ENCODE measurements at regions not wholly inside any gene's neighbourhood (a gene's known extent, or its start where the extent isn't known, plus 50 kb on each side); places are given as distances from the start of the nearest gene placed in this dataset.
"Not testable (repeated sequence)": the region's sequence is repeated elsewhere in the genome, so short reads cannot be mapped to it uniquely, and the experiment has no call there.

DNA sequence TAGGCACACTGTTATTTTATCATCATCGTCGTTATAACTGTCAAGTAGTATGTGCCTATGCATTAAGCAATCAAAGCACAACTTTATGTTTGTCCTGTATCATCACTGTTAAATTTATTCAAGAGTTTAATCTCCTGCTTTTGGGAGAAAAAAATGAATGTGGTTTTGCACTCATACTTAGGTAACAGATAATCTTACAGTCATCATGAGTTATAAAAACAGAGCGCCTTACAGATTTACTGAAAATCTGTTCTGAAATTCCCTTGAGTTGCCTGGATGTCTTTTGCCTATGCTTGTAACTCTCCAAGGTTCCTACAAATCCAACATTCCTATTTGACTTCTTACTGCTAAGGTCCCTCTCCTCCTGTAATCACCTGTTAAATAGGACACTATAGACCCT, 307.3 kb downstream of the ZIC4 start:
- Histone ChIP-seq H3K27me3 (ENCODE audit: insufficient read depth, low read length) (no peaks in the 10 kb centered on the region), H3K79me2 (ENCODE audit: insufficient read depth, low read length) (no peaks in the 10 kb centered on the region), H3K9me3 (ENCODE audit: insufficient read depth, low read depth, low read length) (no peaks in the 10 kb centered on the region), H3K4me2 (ENCODE audit: low read length) (no peak overlapping the region), H2AFZ (ENCODE audit: low read depth, low read length) (no peak overlapping the region), H3K36me3 (ENCODE audit: insufficient read depth, low read length) (no peaks in the 10 kb centered on the region), H4K20me1 (ENCODE audit: insufficient read depth, low read length) (no peaks in the 10 kb centered on the region), H3K4me3 (ENCODE audit: insufficient read depth, low read depth, low read length) (no peak overlapping the region), H3K9ac (ENCODE audit: low read length) (no peak overlapping the region), H3K4me1 (ENCODE audit: insufficient read depth, low read length) (no peaks in the 10 kb centered on the region), H3K27ac (ENCODE audit: low read depth, low read length) (no peak overlapping the region)
- Mint-ChIP-seq H3K9me3 (ENCODE audit: unreplicated experiment) (peaks cover 2% of the 10 kb centered on the region), H3K27me3 (ENCODE audit: low read depth, unreplicated experiment) (no peaks in the 10 kb centered on the region), H3K4me1 (ENCODE audit: low read depth, unreplicated experiment) (no peaks in the 10 kb centered on the region), H3K36me3 (ENCODE audit: low read depth, unreplicated experiment) (no peaks in the 10 kb centered on the region), H3K4me3 (ENCODE audit: unreplicated experiment) (no peak overlapping the region), H3K27ac (ENCODE audit: unreplicated experiment) (no peak overlapping the region)
- peak; percentile 16 for DNase-seq (ENCODE audit: low read depth)
- peak; percentile 85 for FAIRE-seq
- TF ChIP-seq, protein P1, sequence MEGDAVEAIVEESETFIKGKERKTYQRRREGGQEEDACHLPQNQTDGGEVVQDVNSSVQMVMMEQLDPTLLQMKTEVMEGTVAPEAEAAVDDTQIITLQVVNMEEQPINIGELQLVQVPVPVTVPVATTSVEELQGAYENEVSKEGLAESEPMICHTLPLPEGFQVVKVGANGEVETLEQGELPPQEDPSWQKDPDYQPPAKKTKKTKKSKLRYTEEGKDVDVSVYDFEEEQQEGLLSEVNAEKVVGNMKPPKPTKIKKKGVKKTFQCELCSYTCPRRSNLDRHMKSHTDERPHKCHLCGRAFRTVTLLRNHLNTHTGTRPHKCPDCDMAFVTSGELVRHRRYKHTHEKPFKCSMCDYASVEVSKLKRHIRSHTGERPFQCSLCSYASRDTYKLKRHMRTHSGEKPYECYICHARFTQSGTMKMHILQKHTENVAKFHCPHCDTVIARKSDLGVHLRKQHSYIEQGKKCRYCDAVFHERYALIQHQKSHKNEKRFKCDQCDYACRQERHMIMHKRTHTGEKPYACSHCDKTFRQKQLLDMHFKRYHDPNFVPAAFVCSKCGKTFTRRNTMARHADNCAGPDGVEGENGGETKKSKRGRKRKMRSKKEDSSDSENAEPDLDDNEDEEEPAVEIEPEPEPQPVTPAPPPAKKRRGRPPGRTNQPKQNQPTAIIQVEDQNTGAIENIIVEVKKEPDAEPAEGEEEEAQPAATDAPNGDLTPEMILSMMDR (IDR thresholded peaks at IDR 0.05; ENCODE audit: insufficient read depth, low read depth, low read length), result no peak
- TF ChIP-seq EZH2 (IDR thresholded peaks at IDR 0.05; ENCODE audit: insufficient read depth, low read length), result no peak

DNA sequence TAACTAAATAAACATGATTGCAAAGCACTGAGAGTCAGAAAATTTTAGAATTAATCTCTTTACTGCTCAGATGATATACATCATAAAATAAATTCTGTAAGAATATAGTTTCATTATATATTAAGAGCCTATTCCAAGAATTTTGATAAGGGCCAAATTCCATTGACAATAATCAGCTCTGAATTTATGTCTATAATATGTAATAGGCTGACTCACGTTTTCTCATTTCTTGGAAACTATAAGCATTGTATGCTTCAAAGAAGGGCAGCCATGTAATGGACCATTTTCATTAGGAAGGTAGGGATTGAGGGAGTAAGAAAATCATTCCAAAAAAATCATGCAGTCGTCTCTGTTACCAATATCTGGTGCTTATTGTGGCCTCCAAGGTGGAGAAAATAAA, 315.9 kb downstream of the ZIC4 start:
- H3K9me3 Mint-ChIP-seq (ENCODE audit: unreplicated experiment), result no peaks in the 10 kb centered on the region

DNA sequence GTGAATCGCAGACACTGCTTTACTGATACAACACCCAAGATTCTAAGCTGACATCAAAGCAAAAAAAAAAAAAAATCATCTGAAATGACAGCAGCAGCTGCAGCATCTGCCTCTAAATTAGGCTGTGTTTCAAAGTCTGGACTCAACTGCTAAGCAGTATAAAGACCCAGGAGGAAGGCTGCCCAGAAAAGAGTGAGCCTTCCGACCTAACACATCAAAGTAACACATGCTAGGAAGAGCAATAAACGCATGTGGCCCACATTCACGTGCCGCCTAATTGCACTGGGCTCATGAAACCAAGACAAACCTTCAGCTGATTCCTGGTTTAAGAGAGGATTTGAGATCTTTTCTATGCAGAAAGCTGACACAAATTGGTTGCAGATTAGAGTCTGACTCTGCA, 317.1 kb downstream of the ZIC4 start:
- no peak overlapping the region for H3K4me2 ChIP-seq (ENCODE audit: low read length)
- H3K36me3 ChIP-seq (ENCODE audit: insufficient read depth, low read length), result no peaks in the 10 kb centered on the region
- H3K27me3 Mint-ChIP-seq (ENCODE audit: low read depth, unreplicated experiment), result no peaks in the 10 kb centered on the region
- no peak overlapping the region for H3K4me3 ChIP-seq (ENCODE audit: insufficient read depth, low read depth, low read length)
- no peaks in the 10 kb centered on the region for H3K36me3 Mint-ChIP-seq (ENCODE audit: low read depth, unreplicated experiment)
- H3K4me1 Mint-ChIP-seq (ENCODE audit: low read depth, unreplicated experiment), result no peaks in the 10 kb centered on the region
- no peak overlapping the region for H2AFZ ChIP-seq (ENCODE audit: low read depth, low read length)
- H3K79me2 ChIP-seq (ENCODE audit: insufficient read depth, low read length), result no peaks in the 10 kb centered on the region
- no peak overlapping the region for H3K4me3 Mint-ChIP-seq (ENCODE audit: unreplicated experiment)
- no peak overlapping the region for H3K9ac ChIP-seq (ENCODE audit: low read length)
- no peaks in the 10 kb centered on the region for H3K4me1 ChIP-seq (ENCODE audit: insufficient read depth, low read length)
- no peak overlapping the region for H3K27ac ChIP-seq (ENCODE audit: low read depth, low read length)
- DNase-seq (ENCODE audit: low read depth), result no peak
- H3K27me3 ChIP-seq (ENCODE audit: insufficient read depth, low read length), result no peaks in the 10 kb centered on the region
- H3K9me3 ChIP-seq (ENCODE audit: insufficient read depth, low read depth, low read length), result no peaks in the 10 kb centered on the region
- no peak for FAIRE-seq
- TF ChIP-seq, protein P1 (IDR thresholded peaks at IDR 0.05; ENCODE audit: insufficient read depth, low read depth, low read length), result no peak
- no peak for TF ChIP-seq EZH2 (IDR thresholded peaks at IDR 0.05; ENCODE audit: insufficient read depth, low read length)
- no peaks in the 10 kb centered on the region for H4K20me1 ChIP-seq (ENCODE audit: insufficient read depth, low read length)
- no peaks in the 10 kb centered on the region for H3K9me3 Mint-ChIP-seq (ENCODE audit: unreplicated experiment)
- no peak overlapping the region for H3K27ac Mint-ChIP-seq (ENCODE audit: unreplicated experiment)

More for the DNA sequence above, 315.9 kb downstream of the ZIC4 start:
- H3K27me3 ChIP-seq (ENCODE audit: insufficient read depth, low read length), result no peaks in the 10 kb centered on the region
- Mint-ChIP-seq H3K27me3 (ENCODE audit: low read depth, unreplicated experiment) (no peaks in the 10 kb centered on the region), H3K27ac (ENCODE audit: unreplicated experiment) (no peak overlapping the region), H3K4me1 (ENCODE audit: low read depth, unreplicated experiment) (no peaks in the 10 kb centered on the region), H3K36me3 (ENCODE audit: low read depth, unreplicated experiment) (no peaks in the 10 kb centered on the region), H3K4me3 (ENCODE audit: unreplicated experiment) (no peak overlapping the region)
- H4K20me1 ChIP-seq (ENCODE audit: insufficient read depth, low read length), result no peaks in the 10 kb centered on the region
- no peaks in the 10 kb centered on the region for H3K4me1 ChIP-seq (ENCODE audit: insufficient read depth, low read length)
- H2AFZ ChIP-seq (ENCODE audit: low read depth, low read length), result no peak overlapping the region
- no peak overlapping the region for H3K4me2 ChIP-seq (ENCODE audit: low read length)
- H3K9me3 ChIP-seq (ENCODE audit: insufficient read depth, low read depth, low read length), result no peaks in the 10 kb centered on the region
- no peak overlapping the region for H3K9ac ChIP-seq (ENCODE audit: low read length)
- no peak overlapping the region for H3K4me3 ChIP-seq (ENCODE audit: insufficient read depth, low read depth, low read length)
- H3K36me3 ChIP-seq (ENCODE audit: insufficient read depth, low read length), result no peaks in the 10 kb centered on the region
- no peaks in the 10 kb centered on the region for H3K79me2 ChIP-seq (ENCODE audit: insufficient read depth, low read length)
- TF ChIP-seq EZH2 (IDR thresholded peaks at IDR 0.05; ENCODE audit: insufficient read depth, low read length), result no peak
- TF ChIP-seq, protein P1 (IDR thresholded peaks at IDR 0.05; ENCODE audit: insufficient read depth, low read depth, low read length), result no peak
- no peak overlapping the region for H3K27ac ChIP-seq (ENCODE audit: low read depth, low read length)
- FAIRE-seq (no peak), DNase-seq (ENCODE audit: low read depth) (no peak)

DNA sequence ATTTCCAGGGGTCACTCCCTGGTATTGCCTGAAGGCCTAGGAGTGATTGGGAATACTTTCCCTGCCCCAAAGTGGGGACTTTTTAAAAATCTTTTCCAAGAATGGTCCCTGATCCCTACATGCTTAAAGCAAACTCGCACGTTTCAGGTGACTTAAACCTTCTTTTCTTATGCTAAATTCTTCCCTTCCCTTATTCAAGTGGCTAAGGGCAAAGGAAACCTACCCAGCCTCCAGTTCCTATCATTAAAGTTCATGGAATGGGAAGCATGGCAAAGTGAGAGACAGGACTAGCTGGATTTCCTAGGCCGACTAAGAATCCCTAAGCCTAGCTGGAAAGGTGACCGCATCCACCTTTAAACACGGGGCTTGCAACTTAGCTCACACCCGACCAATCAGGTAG, 346.8 kb downstream of the ZIC4 start:
- not testable (repeated sequence) for H4K20me1 ChIP-seq (ENCODE audit: insufficient read depth, low read length); H3K4me1 ChIP-seq (ENCODE audit: insufficient read depth, low read length); H3K79me2 ChIP-seq (ENCODE audit: insufficient read depth, low read length); H3K27ac ChIP-seq (ENCODE audit: low read depth, low read length); H3K36me3 Mint-ChIP-seq (ENCODE audit: low read depth, unreplicated experiment); FAIRE-seq; H3K4me3 ChIP-seq (ENCODE audit: insufficient read depth, low read depth, low read length); H3K4me1 Mint-ChIP-seq (ENCODE audit: low read depth, unreplicated experiment); H2AFZ ChIP-seq (ENCODE audit: low read depth, low read length); H3K4me2 ChIP-seq (ENCODE audit: low read length); H3K27me3 Mint-ChIP-seq (ENCODE audit: low read depth, unreplicated experiment); H3K27me3 ChIP-seq (ENCODE audit: insufficient read depth, low read length); H3K36me3 ChIP-seq (ENCODE audit: insufficient read depth, low read length); H3K4me3 Mint-ChIP-seq (ENCODE audit: unreplicated experiment); H3K9me3 Mint-ChIP-seq (ENCODE audit: unreplicated experiment); H3K27ac Mint-ChIP-seq (ENCODE audit: unreplicated experiment); H3K9me3 ChIP-seq (ENCODE audit: insufficient read depth, low read depth, low read length); H3K9ac ChIP-seq (ENCODE audit: low read length); DNase-seq (ENCODE audit: low read depth)
